HEK293T (cell line): ENCODE measurements at regions not wholly inside any gene's neighbourhood (a gene's known extent, or its start where the extent isn't known, plus 50 kb on each side); places are given as distances from the start of the nearest gene placed in this dataset.

Experiments
- ELF4 ChIP-seq: fragments of 450-650 bp; IDR thresholded peaks from 2 replicates; pipeline ENCODE4 v1.6.1; 2017; ENCODE audit warnings: antibody characterized with exemption
- FOXA1 ChIP-seq: fragments of 450-650 bp; IDR thresholded peaks from 2 replicates; pipeline ENCODE4 v1.6.1; 2016; ENCODE audit warnings: mild to moderate bottlenecking
- FOXK2 ChIP-seq: fragments of 450-650 bp; IDR thresholded peaks from 2 replicates; pipeline ENCODE4 v1.6.1; 2016; ENCODE audit warnings: mild to moderate bottlenecking
- NFRKB ChIP-seq: fragments of 450-650 bp; IDR thresholded peaks from 2 replicates; pipeline ENCODE4 v1.6.1; 2016; ENCODE audit warnings: mild to moderate bottlenecking, moderate library complexity
- PKNOX1 ChIP-seq: fragments of 450-650 bp; IDR thresholded peaks from 2 replicates; pipeline ENCODE4 v1.6.1; 2016
- SP1 ChIP-seq: fragments of 450-650 bp; IDR thresholded peaks from 2 replicates; pipeline ENCODE4 v1.6.1; 2017
- TARDBP ChIP-seq: fragments of 450-650 bp; IDR thresholded peaks from 2 replicates; pipeline ENCODE4 v1.6.1; 2016

DNA sequence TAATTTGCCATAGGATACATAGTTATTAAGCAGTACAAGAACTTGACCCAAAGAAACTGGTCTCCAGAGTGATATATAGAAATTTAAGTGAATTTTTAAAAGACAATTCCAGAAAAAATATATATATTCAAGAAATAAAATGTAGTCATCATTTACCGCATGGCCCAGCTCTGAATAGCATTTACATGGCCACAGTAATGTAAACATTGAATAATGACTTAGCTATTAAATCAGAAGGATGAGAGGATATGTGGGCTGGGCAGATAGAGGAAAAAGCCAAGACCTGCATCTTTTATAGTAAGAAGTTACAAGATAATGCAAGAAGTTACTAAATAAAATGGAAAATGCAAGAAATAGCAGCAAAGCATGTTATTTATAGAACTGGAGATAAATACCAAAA lies 405.2 kb upstream of the WWC1 start:
- TF ChIP-seq SP1 = no peak
- no peak for TF ChIP-seq NFRKB
- TF ChIP-seq TARDBP = no peak
- TF ChIP-seq FOXA1 = no peak
- no peak for TF ChIP-seq FOXK2
- TF ChIP-seq ELF4 = no peak
- TF ChIP-seq PKNOX1 = no peak
